ENCODE measurements at regions not wholly inside any gene's neighbourhood (a gene's known extent, or its start where the extent isn't known, plus 50 kb on each side); places are given as distances from the start of the nearest gene placed in this dataset.

GRCh38 chr7:25312968-25313367 is 84.7 kb upstream of the NPVF start:
- TF ChIP-seq CTCF (IDR thresholded peaks at IDR 0.05) = no peak
- no peak for TF ChIP-seq EP300 (IDR thresholded peaks at IDR 0.05)

All from sigmoid colon (tissue), 4 donors.